Kidney (tissue), 13 donors: ENCODE measurements at regions not wholly inside any gene's neighbourhood (a gene's known extent, or its start where the extent isn't known, plus 50 kb on each side); places are given as distances from the start of the nearest gene placed in this dataset.

Experiments
- DNase-seq, 5 donors: peaks; one replicate each; pipeline ENCODE4 v3.0.0-alpha.2; 2013 to 2020
- FAIRE-seq: peaks from 2 replicates; lab custom pipeline; 2012; peaks lifted over from hg19 to GRCh38; lab: Jason Lieb, UNC
- H3K27ac ChIP-seq, 2 donors: one replicate each; pipeline ENCODE4 v1.7.0; 2013; ENCODE audit warnings: low read depth in 2 of 2, low read length in 2 of 2, inconsistent platforms in 1 of 2
- H3K27me3 ChIP-seq: one replicate; pipeline ENCODE4 v1.7.1; 2013; ENCODE audit warnings: low read length, inconsistent platforms; ENCODE audit not compliant: control insufficient read depth, insufficient read depth
- H3K36me3 ChIP-seq, 3 donors: one replicate each; pipeline versions ENCODE4 v1.7.0 to v1.7.1; 2013; ENCODE audit warnings: low read length in 3 of 3, control low read depth in 1 of 3, inconsistent platforms in 1 of 3; ENCODE audit not compliant: insufficient read depth in 3 of 3, control insufficient read depth in 2 of 3
- H3K4me1 ChIP-seq, 3 donors: one replicate each; pipeline versions ENCODE4 v1.7.0 to v1.7.1; 2013; ENCODE audit warnings: low read length in 3 of 3, inconsistent platforms in 1 of 3, low read depth in 1 of 3; ENCODE audit not compliant: control insufficient read depth in 2 of 3, insufficient read depth in 2 of 3
- H3K4me3 ChIP-seq, 3 donors: one replicate each; pipeline versions ENCODE4 v1.7.0 to v1.8.1; 2013; ENCODE audit warnings: low read length in 3 of 3, control low read depth in 1 of 3, inconsistent platforms in 1 of 3
- H3K9ac ChIP-seq, 3 donors: one replicate each; pipeline versions ENCODE4 v1.7.0 to v1.7.1; 2013; ENCODE audit warnings: low read length in 3 of 3, control low read depth in 1 of 3, inconsistent platforms in 1 of 3
- H3K9me3 ChIP-seq, 3 donors: one replicate each; pipeline versions ENCODE4 v1.7.0 to v1.7.1; 2013; ENCODE audit warnings: low read length in 3 of 3, control low read depth in 1 of 3, inconsistent platforms in 1 of 3; ENCODE audit not compliant: control insufficient read depth in 2 of 3, insufficient read depth in 1 of 3
- intact Hi-C: fragments of 100-400 bp; cut with DNase I; formaldehyde crosslinking; loops from one replicate; pipeline ENCODE4 v1.11.1; 2022
- TF ChIP-seq, protein P1 (sequence below): IDR thresholded peaks from 3 replicates; pipeline ENCODE4 v1.5.1; 2012; ENCODE audit warnings: mild to moderate bottlenecking, moderate library complexity, borderline replicate concordance; ENCODE audit not compliant: insufficient read depth; ENCODE audit errors: extremely low read depth
- donor health status: control.
- donor health status: control.
- donor health status: control.
- donor health status: control.
- donor health status: control.
- donor health status: DM: yes; HTN: yes; CAD: no.
- donor health status: Normal renal cell carcinoma (clear cell type).

DNA sequence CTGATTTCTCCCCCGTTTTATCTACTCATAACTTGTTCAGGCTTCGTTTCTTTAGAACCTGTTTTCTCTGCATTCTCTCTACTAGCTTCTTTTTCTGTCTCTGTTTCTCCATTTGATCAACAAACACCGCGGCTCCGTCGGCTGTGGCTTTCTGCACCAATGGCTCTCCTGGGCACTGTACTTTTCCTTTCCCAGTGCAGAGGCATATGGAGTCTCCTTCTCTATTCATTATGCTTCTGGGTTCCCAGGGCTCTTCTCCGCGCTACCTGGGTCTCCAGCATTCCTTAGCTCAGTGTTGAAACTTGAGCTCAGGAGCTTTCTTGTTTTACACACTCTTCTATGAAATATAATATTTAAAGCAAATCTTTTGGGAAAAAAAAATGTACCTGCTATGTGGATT is 196.6 kb upstream of the SOX11 start:
- no peak overlapping the region for H3K27ac ChIP-seq
- TF ChIP-seq, protein P1, sequence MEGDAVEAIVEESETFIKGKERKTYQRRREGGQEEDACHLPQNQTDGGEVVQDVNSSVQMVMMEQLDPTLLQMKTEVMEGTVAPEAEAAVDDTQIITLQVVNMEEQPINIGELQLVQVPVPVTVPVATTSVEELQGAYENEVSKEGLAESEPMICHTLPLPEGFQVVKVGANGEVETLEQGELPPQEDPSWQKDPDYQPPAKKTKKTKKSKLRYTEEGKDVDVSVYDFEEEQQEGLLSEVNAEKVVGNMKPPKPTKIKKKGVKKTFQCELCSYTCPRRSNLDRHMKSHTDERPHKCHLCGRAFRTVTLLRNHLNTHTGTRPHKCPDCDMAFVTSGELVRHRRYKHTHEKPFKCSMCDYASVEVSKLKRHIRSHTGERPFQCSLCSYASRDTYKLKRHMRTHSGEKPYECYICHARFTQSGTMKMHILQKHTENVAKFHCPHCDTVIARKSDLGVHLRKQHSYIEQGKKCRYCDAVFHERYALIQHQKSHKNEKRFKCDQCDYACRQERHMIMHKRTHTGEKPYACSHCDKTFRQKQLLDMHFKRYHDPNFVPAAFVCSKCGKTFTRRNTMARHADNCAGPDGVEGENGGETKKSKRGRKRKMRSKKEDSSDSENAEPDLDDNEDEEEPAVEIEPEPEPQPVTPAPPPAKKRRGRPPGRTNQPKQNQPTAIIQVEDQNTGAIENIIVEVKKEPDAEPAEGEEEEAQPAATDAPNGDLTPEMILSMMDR = no peak
- H3K27me3 ChIP-seq = no peaks in the 10 kb centered on the region
- no peaks in the 10 kb centered on the region for H3K4me1 ChIP-seq
- DNase-seq (peak in 1 of 5 donors; percentile 35), FAIRE-seq (no peak)
- no peaks in the 10 kb centered on the region for H3K9me3 ChIP-seq
- H3K4me3 ChIP-seq = no peak overlapping the region
- H3K9ac ChIP-seq = no peak overlapping the region
- no peaks in the 10 kb centered on the region for H3K36me3 ChIP-seq
- intact Hi-C loops = no loop called here

DNA sequence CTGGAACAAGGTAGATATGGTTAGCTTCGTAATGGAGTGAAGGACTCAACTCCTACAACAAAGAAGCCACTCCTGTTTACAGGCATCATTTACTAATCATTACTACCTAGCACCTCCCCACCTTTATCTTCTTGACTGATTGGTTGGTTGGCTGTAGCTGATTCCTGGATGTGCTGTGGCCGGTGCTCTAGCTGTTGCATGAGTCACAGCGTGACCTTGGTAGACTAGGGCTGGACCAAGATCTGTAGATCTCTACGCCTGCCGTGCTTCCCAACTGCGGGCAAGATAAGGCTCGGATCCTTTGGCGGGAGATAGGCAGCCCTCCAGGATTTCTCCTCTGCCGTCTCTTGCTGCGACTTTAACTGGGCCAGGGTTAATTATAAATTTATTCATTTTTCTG is 194.3 kb upstream of the SOX11 start:
- intact Hi-C loops = no loop called here
- Histone ChIP-seq H3K27me3 (no peaks in the 10 kb centered on the region), H3K4me3 (no peak overlapping the region), H3K27ac (no peak overlapping the region), H3K9me3 (no peaks in the 10 kb centered on the region), H3K36me3 (no peaks in the 10 kb centered on the region), H3K9ac (no peak overlapping the region), H3K4me1 (no peaks in the 10 kb centered on the region)
- FAIRE-seq (no peak), DNase-seq (no peak)
- TF ChIP-seq, protein P1 = no peak

DNA sequence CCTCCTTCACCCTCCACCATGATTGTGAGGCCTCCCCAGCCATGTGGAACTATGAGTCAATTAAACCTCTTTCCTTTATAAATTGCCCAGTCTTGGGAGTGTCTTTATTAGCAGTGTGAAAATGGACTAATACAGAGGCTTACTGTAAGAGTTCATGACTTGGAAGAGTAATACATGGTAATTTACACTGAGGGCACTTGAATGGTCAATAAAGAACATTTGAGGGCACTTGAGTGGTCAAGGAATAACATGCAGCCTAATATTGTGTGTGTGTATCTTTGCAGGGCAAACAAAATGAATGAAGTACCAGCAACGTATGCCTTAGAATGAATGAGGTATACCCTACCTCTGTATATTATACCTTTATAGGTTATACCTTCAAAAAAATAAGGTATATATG is 190.4 kb upstream of the SOX11 start:
- intact Hi-C loops = no loop called here
- no peak for FAIRE-seq
- TF ChIP-seq, protein P1 = no peak

DNA sequence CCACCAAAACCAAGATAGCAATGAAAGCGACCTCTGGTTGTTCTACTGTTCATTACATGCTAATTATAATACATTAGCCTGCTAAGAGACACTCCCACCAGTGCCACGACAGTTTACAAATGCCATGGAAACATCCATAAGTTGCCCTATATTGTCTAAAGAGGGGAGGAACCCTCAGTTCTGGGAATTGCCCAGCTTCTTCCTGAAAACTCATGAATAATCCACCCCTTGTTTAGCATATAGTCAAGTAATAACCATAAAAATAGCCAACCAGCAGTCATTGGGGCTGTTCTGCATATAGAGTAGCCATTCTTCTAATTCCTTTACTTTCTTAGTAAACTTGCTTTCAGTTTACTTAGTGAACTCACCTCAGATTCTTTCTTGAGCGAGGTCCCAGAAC is 189.8 kb upstream of the SOX11 start:
- TF ChIP-seq, protein P1 = no peak
- Histone ChIP-seq H3K4me3 (no peak overlapping the region), H3K27ac (no peak overlapping the region), H3K36me3 (no peaks in the 10 kb centered on the region), H3K4me1 (no peaks in the 10 kb centered on the region), H3K9ac (no peak overlapping the region), H3K27me3 (no peaks in the 10 kb centered on the region), H3K9me3 (no peaks in the 10 kb centered on the region)
- DNase-seq (no peak), FAIRE-seq (no peak)
- intact Hi-C loops = no loop called here

More for the DNA sequence above, 190.4 kb upstream of the SOX11 start:
- H3K9me3 ChIP-seq = no peaks in the 10 kb centered on the region
- no peaks in the 10 kb centered on the region for H3K4me1 ChIP-seq
- H3K27me3 ChIP-seq = no peaks in the 10 kb centered on the region
- H3K4me3 ChIP-seq = no peak overlapping the region
- H3K36me3 ChIP-seq = no peaks in the 10 kb centered on the region
- H3K27ac ChIP-seq = no peak overlapping the region
- no peak for DNase-seq
- no peak overlapping the region for H3K9ac ChIP-seq
